IPS-20b (cell line): ENCODE measurements at regions not wholly inside any gene's neighbourhood (a gene's known extent, or its start where the extent isn't known, plus 50 kb on each side); places are given as distances from the start of the nearest gene placed in this dataset.

Experiments used
- H3K27ac ChIP-seq: one replicate; pipeline ENCODE4 v1.5.1; 2013; ENCODE audit warnings: low read length
- H3K27me3 ChIP-seq: 2 replicates; pipeline ENCODE4 v1.6.1; 2013; ENCODE audit warnings: mild to moderate bottlenecking, low read length, inconsistent platforms; ENCODE audit not compliant: insufficient read depth
- H3K36me3 ChIP-seq: 2 replicates; pipeline ENCODE4 v1.6.1; 2013; ENCODE audit warnings: low read depth, mild to moderate bottlenecking, inconsistent platforms, low read length, moderate library complexity; ENCODE audit not compliant: insufficient read depth
- H3K4me1 ChIP-seq: 2 replicates; pipeline ENCODE4 v1.6.1; 2013; ENCODE audit warnings: mild to moderate bottlenecking, control low read depth, inconsistent platforms, low read length, moderate library complexity; ENCODE audit not compliant: insufficient read depth
- H3K4me3 ChIP-seq: 2 replicates; pipeline ENCODE4 v1.5.1; 2013; ENCODE audit warnings: mild to moderate bottlenecking, low read length, inconsistent platforms
- H3K9ac ChIP-seq: 2 replicates; pipeline ENCODE4 v1.6.1; 2013; ENCODE audit warnings: low read depth, mild to moderate bottlenecking, inconsistent platforms, low read length, moderate library complexity
- H3K9me3 ChIP-seq: 2 replicates; pipeline ENCODE4 v1.6.1; 2013; ENCODE audit warnings: mild to moderate bottlenecking, low read depth, low read length, inconsistent platforms; ENCODE audit not compliant: insufficient read depth

GRCh38 chr4:137106287-137106686, 426.0 kb downstream of the PCDH18 start:
- no peaks in the 10 kb centered on the region for H3K4me1 ChIP-seq

GRCh38 chr4:137090951-137091350, 441.3 kb downstream of the PCDH18 start:
- no peaks in the 10 kb centered on the region for H3K4me1 ChIP-seq
- H3K4me3 ChIP-seq = no peak overlapping the region
- H3K27me3 ChIP-seq = no peaks in the 10 kb centered on the region
- no peaks in the 10 kb centered on the region for H3K9me3 ChIP-seq
- no peak overlapping the region for H3K9ac ChIP-seq
- H3K36me3 ChIP-seq = no peaks in the 10 kb centered on the region
- no peak overlapping the region for H3K27ac ChIP-seq

More at GRCh38 chr4:137106287-137106686, 426.0 kb downstream of the PCDH18 start:
- H3K36me3 ChIP-seq = no peaks in the 10 kb centered on the region
- H3K27ac ChIP-seq = no peak overlapping the region
- H3K9ac ChIP-seq = no peak overlapping the region
- no peaks in the 10 kb centered on the region for H3K9me3 ChIP-seq
- no peaks in the 10 kb centered on the region for H3K27me3 ChIP-seq
- no peak overlapping the region for H3K4me3 ChIP-seq

- H3K4me3 ChIP-seq = no peak overlapping the region
- H3K9ac ChIP-seq = no peak overlapping the region
- no peaks in the 10 kb centered on the region for H3K4me1 ChIP-seq
- H3K36me3 ChIP-seq = no peaks in the 10 kb centered on the region
- no peaks in the 10 kb centered on the region for H3K27me3 ChIP-seq
- H3K27ac ChIP-seq = no peak overlapping the region
- no peaks in the 10 kb centered on the region for H3K9me3 ChIP-seq
Measured at GRCh38 chr4:137083571-137084135, 448.6 kb downstream of the PCDH18 start.

- Histone ChIP-seq H3K27me3 (no peaks in the 10 kb centered on the region), H3K4me1 (no peaks in the 10 kb centered on the region), H3K9me3 (no peaks in the 10 kb centered on the region), H3K36me3 (no peaks in the 10 kb centered on the region), H3K4me3 (no peak overlapping the region), H3K9ac (no peak overlapping the region), H3K27ac (no peak overlapping the region)
Measured at GRCh38 chr4:137082061-137082460, 450.2 kb downstream of the PCDH18 start.

- H3K4me1 ChIP-seq = no peaks in the 10 kb centered on the region
- H3K9me3 ChIP-seq = peaks cover 5% of the 10 kb centered on the region; the same call in 1 of the 2 replicates
- no peaks in the 10 kb centered on the region for H3K27me3 ChIP-seq
- H3K4me3 ChIP-seq = no peak overlapping the region
- no peak overlapping the region for H3K27ac ChIP-seq
- H3K36me3 ChIP-seq = no peaks in the 10 kb centered on the region
- no peak overlapping the region for H3K9ac ChIP-seq
Measured at GRCh38 chr4:137076908-137077307, 455.4 kb downstream of the PCDH18 start.

GRCh38 chr4:137075586-137075985, 456.7 kb downstream of the PCDH18 start:
- H3K9me3 ChIP-seq = peaks cover 5% of the 10 kb centered on the region; the same call in 1 of the 2 replicates

GRCh38 chr4:137070614-137071013, 461.7 kb downstream of the PCDH18 start:
- no peak overlapping the region for H3K4me3 ChIP-seq
- H3K4me1 ChIP-seq = no peaks in the 10 kb centered on the region
- H3K27ac ChIP-seq = no peak overlapping the region
- H3K27me3 ChIP-seq = no peaks in the 10 kb centered on the region
- no peaks in the 10 kb centered on the region for H3K36me3 ChIP-seq
- no peak overlapping the region for H3K9ac ChIP-seq
- no peaks in the 10 kb centered on the region for H3K9me3 ChIP-seq

More at GRCh38 chr4:137075586-137075985, 456.7 kb downstream of the PCDH18 start:
- H3K36me3 ChIP-seq = no peaks in the 10 kb centered on the region
- no peak overlapping the region for H3K27ac ChIP-seq
- H3K4me3 ChIP-seq = no peak overlapping the region
- no peaks in the 10 kb centered on the region for H3K4me1 ChIP-seq
- no peak overlapping the region for H3K9ac ChIP-seq
- no peaks in the 10 kb centered on the region for H3K27me3 ChIP-seq

- no peak overlapping the region for H3K4me3 ChIP-seq
- no peaks in the 10 kb centered on the region for H3K36me3 ChIP-seq
- no peak overlapping the region for H3K27ac ChIP-seq
- no peaks in the 10 kb centered on the region for H3K4me1 ChIP-seq
- H3K9ac ChIP-seq = no peak overlapping the region
- H3K27me3 ChIP-seq = no peaks in the 10 kb centered on the region
- no peaks in the 10 kb centered on the region for H3K9me3 ChIP-seq
Measured at GRCh38 chr4:137069473-137069872, 462.8 kb downstream of the PCDH18 start.

- no peaks in the 10 kb centered on the region for H3K4me1 ChIP-seq
- no peak overlapping the region for H3K4me3 ChIP-seq
- no peaks in the 10 kb centered on the region for H3K27me3 ChIP-seq
- H3K9ac ChIP-seq = no peak overlapping the region
- H3K27ac ChIP-seq = no peak overlapping the region
- H3K9me3 ChIP-seq = no peaks in the 10 kb centered on the region
- no peaks in the 10 kb centered on the region for H3K36me3 ChIP-seq
Measured at GRCh38 chr4:137067735-137068134, 464.6 kb downstream of the PCDH18 start.

GRCh38 chr4:137065311-137065710, 467.0 kb downstream of the PCDH18 start:
- no peak overlapping the region for H3K9ac ChIP-seq
- no peaks in the 10 kb centered on the region for H3K36me3 ChIP-seq
- H3K27me3 ChIP-seq = no peaks in the 10 kb centered on the region
- H3K9me3 ChIP-seq = no peaks in the 10 kb centered on the region
- no peak overlapping the region for H3K27ac ChIP-seq
- H3K4me1 ChIP-seq = no peaks in the 10 kb centered on the region
- no peak overlapping the region for H3K4me3 ChIP-seq

- no peaks in the 10 kb centered on the region for H3K36me3 ChIP-seq
- no peaks in the 10 kb centered on the region for H3K4me1 ChIP-seq
- H3K9ac ChIP-seq = no peak overlapping the region
- no peaks in the 10 kb centered on the region for H3K27me3 ChIP-seq
- H3K27ac ChIP-seq = no peak overlapping the region
- no peak overlapping the region for H3K4me3 ChIP-seq
- H3K9me3 ChIP-seq = no peaks in the 10 kb centered on the region
Measured at GRCh38 chr4:137063961-137064360, 468.3 kb downstream of the PCDH18 start.

- Histone ChIP-seq H3K9me3 (no peaks in the 10 kb centered on the region), H3K4me3 (no peak overlapping the region), H3K36me3 (no peaks in the 10 kb centered on the region), H3K27ac (no peak overlapping the region), H3K27me3 (no peaks in the 10 kb centered on the region), H3K4me1 (no peaks in the 10 kb centered on the region), H3K9ac (no peak overlapping the region)
Measured at GRCh38 chr4:137043184-137043583, 489.1 kb downstream of the PCDH18 start.
